Activated naive CD8-positive, alpha-beta T cell treated with anti-CD3 and anti-CD28 coated beads, Interleukin-2, amount 10 ng/mL, durations not matched to agents 7 days and 5 days (primary cell): ENCODE measurements at regions not wholly inside any gene's neighbourhood (a gene's known extent, or its start where the extent isn't known, plus 50 kb on each side); places are given as distances from the start of the nearest gene placed in this dataset.

Experiments used
- ATAC-seq: fragments of 150-1000 bp; cut with Tn5 transposase; one replicate; pipeline ENCODE4 v1.10.0; 2021; ENCODE audit warnings: low read depth, moderate library complexity
- POLR2A ChIA-PET: fragments of 350-600 bp; sonication (Branson Sonifier 250); formaldehyde crosslinking; loops from one replicate; lab custom pipeline; 2021; ENCODE audit warnings: antibody characterized with exemption; lab: Charles Lee
- DNase-seq: peaks from one replicate; pipeline ENCODE4 v3.0.0; 2021
- H3K27ac Mint-ChIP-seq: one replicate; pipeline ENCODE4 v1.8.0; 2022; ENCODE audit warnings: mild to moderate bottlenecking, mixed read lengths
- H3K27me3 Mint-ChIP-seq: one replicate; pipeline ENCODE4 v1.8.0; 2022; ENCODE audit warnings: mild to moderate bottlenecking, moderate library complexity, mixed read lengths
- H3K36me3 Mint-ChIP-seq: one replicate; pipeline ENCODE4 v1.8.0; 2021; ENCODE audit warnings: mild to moderate bottlenecking, mixed read lengths
- H3K4me1 Mint-ChIP-seq: one replicate; pipeline ENCODE4 v1.8.0; 2021; ENCODE audit warnings: mixed read lengths
- H3K4me3 Mint-ChIP-seq: one replicate; pipeline ENCODE4 v1.8.0; 2022; ENCODE audit warnings: mild to moderate bottlenecking, moderate library complexity, mixed read lengths
- H3K9me3 Mint-ChIP-seq: one replicate; pipeline ENCODE4 v1.8.0; 2021; ENCODE audit warnings: mixed read lengths

- H3K27me3 Mint-ChIP-seq, result peaks cover 4% of the 10 kb centered on the region
- no peak overlapping the region for H3K27ac Mint-ChIP-seq
- H3K9me3 Mint-ChIP-seq, result peaks cover 4% of the 10 kb centered on the region
- H3K4me1 Mint-ChIP-seq, result peaks cover 3% of the 10 kb centered on the region
- ATAC-seq (no peak), DNase-seq (no peak)
- no peaks in the 10 kb centered on the region for H3K36me3 Mint-ChIP-seq
- H3K4me3 Mint-ChIP-seq, result no peak overlapping the region
- POLR2A ChIA-PET, result interaction anchor here (1.2 kb wide), 1 partner anchor 10 kb away, joined by 3 read pairs; no protein-coding TSS in a partner anchor
These were observed 407.6 kb upstream of the PROK2 start for GRCh38 chr3:72192572-72192971.

- peaks cover 3% of the 10 kb centered on the region for H3K9me3 Mint-ChIP-seq
- POLR2A ChIA-PET, result no interaction called here
- no peaks in the 10 kb centered on the region for H3K36me3 Mint-ChIP-seq
- H3K27ac Mint-ChIP-seq, result no peak overlapping the region
- peaks cover 4% of the 10 kb centered on the region for H3K27me3 Mint-ChIP-seq
- no peak overlapping the region for H3K4me3 Mint-ChIP-seq
- no peak for DNase-seq
- ATAC-seq, result no peak
- H3K4me1 Mint-ChIP-seq, result peaks cover 3% of the 10 kb centered on the region
These were observed 406.4 kb upstream of the PROK2 start for GRCh38 chr3:72191209-72191960.

GRCh38 chr3:72190050-72190449 lies 405.1 kb upstream of the PROK2 start:
- no peak for ATAC-seq
- DNase-seq, result no peak
- Mint-ChIP-seq H3K4me1 (peaks cover 3% of the 10 kb centered on the region), H3K27ac (no peak overlapping the region), H3K9me3 (peaks cover 3% of the 10 kb centered on the region), H3K27me3 (peaks cover 4% of the 10 kb centered on the region), H3K36me3 (no peaks in the 10 kb centered on the region), H3K4me3 (no peak overlapping the region)
- POLR2A ChIA-PET, result no interaction called here

GRCh38 chr3:72189339-72189738 lies 404.4 kb upstream of the PROK2 start:
- Mint-ChIP-seq H3K27me3 (peaks cover 4% of the 10 kb centered on the region), H3K4me1 (peaks cover 3% of the 10 kb centered on the region), H3K36me3 (no peaks in the 10 kb centered on the region), H3K4me3 (no peak overlapping the region), H3K9me3 (peaks cover 3% of the 10 kb centered on the region), H3K27ac (no peak overlapping the region)
- POLR2A ChIA-PET, result no interaction called here
- ATAC-seq (no peak), DNase-seq (no peak)

- Mint-ChIP-seq H3K27ac (no peak overlapping the region), H3K9me3 (peaks cover 3% of the 10 kb centered on the region), H3K4me3 (no peak overlapping the region), H3K4me1 (peaks cover 3% of the 10 kb centered on the region), H3K27me3 (peaks cover 4% of the 10 kb centered on the region), H3K36me3 (no peaks in the 10 kb centered on the region)
- DNase-seq (no peak), ATAC-seq (no peak)
- POLR2A ChIA-PET, result no interaction called here
These were observed 403.6 kb upstream of the PROK2 start for GRCh38 chr3:72188536-72188935.

- Mint-ChIP-seq H3K36me3 (no peaks in the 10 kb centered on the region), H3K9me3 (peaks cover 3% of the 10 kb centered on the region), H3K27ac (no peak overlapping the region), H3K4me1 (peaks cover 3% of the 10 kb centered on the region), H3K27me3 (peaks cover 4% of the 10 kb centered on the region), H3K4me3 (no peak overlapping the region)
- no peak for ATAC-seq
- no peak for DNase-seq
- POLR2A ChIA-PET, result no interaction called here
These were observed 402.2 kb upstream of the PROK2 start for GRCh38 chr3:72187131-72187530.

- H3K27me3 Mint-ChIP-seq, result peaks cover 4% of the 10 kb centered on the region
- peaks cover 3% of the 10 kb centered on the region for H3K4me1 Mint-ChIP-seq
- peaks cover 3% of the 10 kb centered on the region for H3K9me3 Mint-ChIP-seq
- H3K4me3 Mint-ChIP-seq, result no peak overlapping the region
- H3K36me3 Mint-ChIP-seq, result no peaks in the 10 kb centered on the region
- no peak overlapping the region for H3K27ac Mint-ChIP-seq
- no peak for DNase-seq
- ATAC-seq, result no peak
- POLR2A ChIA-PET, result no interaction called here
These were observed 401.5 kb upstream of the PROK2 start for GRCh38 chr3:72186400-72186855.

- POLR2A ChIA-PET, result no interaction called here
- ATAC-seq, result no peak
- Mint-ChIP-seq H3K9me3 (peaks cover 3% of the 10 kb centered on the region), H3K27me3 (peaks cover 4% of the 10 kb centered on the region), H3K36me3 (no peaks in the 10 kb centered on the region), H3K27ac (no peak overlapping the region), H3K4me3 (no peak overlapping the region), H3K4me1 (peaks cover 3% of the 10 kb centered on the region)
- DNase-seq, result no peak
These were observed 400.8 kb upstream of the PROK2 start for GRCh38 chr3:72185549-72186399.

- Mint-ChIP-seq H3K27ac (no peak overlapping the region), H3K4me1 (peaks cover 2% of the 10 kb centered on the region), H3K27me3 (peaks cover 2% of the 10 kb centered on the region), H3K9me3 (peaks cover 3% of the 10 kb centered on the region), H3K4me3 (no peak overlapping the region), H3K36me3 (no peaks in the 10 kb centered on the region)
- POLR2A ChIA-PET, result no interaction called here
- DNase-seq, result no peak
- ATAC-seq, result no peak
These were observed 398.5 kb upstream of the PROK2 start for GRCh38 chr3:72183489-72183888.

GRCh38 chr3:72182206-72182605 lies 397.3 kb upstream of the PROK2 start:
- H3K36me3 Mint-ChIP-seq, result no peaks in the 10 kb centered on the region
- no peak overlapping the region for H3K4me3 Mint-ChIP-seq
- no peaks in the 10 kb centered on the region for H3K9me3 Mint-ChIP-seq
- no peak for ATAC-seq
- no peak overlapping the region for H3K27ac Mint-ChIP-seq
- DNase-seq, result no peak
- H3K27me3 Mint-ChIP-seq, result peaks cover 7% of the 10 kb centered on the region
- peaks cover 4% of the 10 kb centered on the region for H3K4me1 Mint-ChIP-seq
- POLR2A ChIA-PET, result interaction anchor here (0.9 kb wide), 1 partner anchor 11 kb away, joined by 3 read pairs; no protein-coding TSS in a partner anchor

- Mint-ChIP-seq H3K4me3 (no peak overlapping the region), H3K27me3 (peaks cover 17% of the 10 kb centered on the region), H3K36me3 (no peaks in the 10 kb centered on the region), H3K4me1 (peaks cover 6% of the 10 kb centered on the region), H3K9me3 (no peaks in the 10 kb centered on the region), H3K27ac (no peak overlapping the region)
- ATAC-seq, result no peak
- POLR2A ChIA-PET, result no interaction called here
- no peak for DNase-seq
These were observed 396.3 kb upstream of the PROK2 start for GRCh38 chr3:72181251-72181650.

- no peaks in the 10 kb centered on the region for H3K9me3 Mint-ChIP-seq
- no peak for ATAC-seq
- no peak overlapping the region for H3K27ac Mint-ChIP-seq
- DNase-seq, result no peak
- H3K27me3 Mint-ChIP-seq, result peaks cover 25% of the 10 kb centered on the region
- no peak overlapping the region for H3K4me3 Mint-ChIP-seq
- peaks cover 6% of the 10 kb centered on the region for H3K4me1 Mint-ChIP-seq
- POLR2A ChIA-PET, result no interaction called here
- H3K36me3 Mint-ChIP-seq, result no peaks in the 10 kb centered on the region
These were observed 395.5 kb upstream of the PROK2 start for GRCh38 chr3:72180405-72180804.

- H3K27ac Mint-ChIP-seq, result no peak overlapping the region
- ATAC-seq, result no peak
- DNase-seq, result no peak
- H3K4me1 Mint-ChIP-seq, result peaks cover 6% of the 10 kb centered on the region
- no peaks in the 10 kb centered on the region for H3K36me3 Mint-ChIP-seq
- H3K27me3 Mint-ChIP-seq, result peaks cover 32% of the 10 kb centered on the region
- peaks cover 5% of the 10 kb centered on the region for H3K9me3 Mint-ChIP-seq
- no peak overlapping the region for H3K4me3 Mint-ChIP-seq
- POLR2A ChIA-PET, result no interaction called here
These were observed 394.1 kb upstream of the PROK2 start for GRCh38 chr3:72179107-72179464.
